Mesendoderm (in vitro differentiated cells): ENCODE measurements at regions not wholly inside any gene's neighbourhood (a gene's known extent, or its start where the extent isn't known, plus 50 kb on each side); places are given as distances from the start of the nearest gene placed in this dataset.

Experiments
- DNase-seq: peaks from one replicate; pipeline ENCODE4 v3.0.0; 2013
- H2AK5ac ChIP-seq: 2 replicates; pipeline ENCODE4 v1.6.1; 2013; ENCODE audit warnings: low read length, inconsistent platforms
- H2BK120ac ChIP-seq: 2 replicates; pipeline ENCODE4 v1.6.1; 2013; ENCODE audit warnings: low read depth, mild to moderate bottlenecking, low read length, moderate library complexity, mixed read lengths
- H2BK15ac ChIP-seq: replicated peaks from 2 replicates; pipeline ENCODE4 v1.6.1; 2013; ENCODE audit warnings: low read depth, mild to moderate bottlenecking, moderate library complexity
- H2BK5ac ChIP-seq: 2 replicates; pipeline ENCODE4 v1.6.1; 2013; ENCODE audit warnings: low read length, inconsistent platforms
- H3K18ac ChIP-seq: 2 replicates; pipeline ENCODE4 v1.6.1; 2013; ENCODE audit warnings: mild to moderate bottlenecking, low read length, mixed read lengths
- H3K23ac ChIP-seq: one replicate; pipeline ENCODE4 v1.6.1; 2013; ENCODE audit warnings: low read length
- H3K27ac ChIP-seq: 2 replicates; pipeline ENCODE4 v1.5.1; 2013; ENCODE audit warnings: low read depth, mild to moderate bottlenecking, inconsistent platforms, low read length, moderate library complexity
- H3K27me3 ChIP-seq: 2 replicates; pipeline ENCODE4 v1.6.1; 2013; ENCODE audit warnings: low read length, control low read depth, mild to moderate bottlenecking, inconsistent platforms; ENCODE audit not compliant: insufficient read depth, poor library complexity
- H3K36me3 ChIP-seq: 2 replicates; pipeline ENCODE4 v1.6.1; 2013; ENCODE audit warnings: low read length, inconsistent platforms; ENCODE audit not compliant: control insufficient read depth, insufficient read depth
- H3K4ac ChIP-seq: one replicate; pipeline ENCODE4 v1.6.1; 2013; ENCODE audit warnings: low read depth, mild to moderate bottlenecking, low read length, moderate library complexity
- H3K4me1 ChIP-seq: 2 replicates; pipeline ENCODE4 v1.6.1; 2013; ENCODE audit warnings: low read depth, low read length, inconsistent platforms; ENCODE audit not compliant: control insufficient read depth
- H3K4me2 ChIP-seq: 2 replicates; pipeline ENCODE4 v1.6.1; 2013; ENCODE audit warnings: low read length
- H3K4me3 ChIP-seq: 2 replicates; pipeline ENCODE4 v1.5.1; 2013; ENCODE audit warnings: mild to moderate bottlenecking, low read length
- H3K56ac ChIP-seq: one replicate; pipeline ENCODE4 v1.6.1; 2013; ENCODE audit warnings: low read length
- H3K79me1 ChIP-seq: 2 replicates; pipeline ENCODE4 v1.6.1; 2013; ENCODE audit warnings: low read length, inconsistent platforms
- H3K79me2 ChIP-seq: 2 replicates; pipeline ENCODE4 v1.6.1; 2013; ENCODE audit warnings: mild to moderate bottlenecking, low read length; ENCODE audit not compliant: control insufficient read depth, insufficient read depth
- H3K9ac ChIP-seq: 2 replicates; pipeline ENCODE4 v1.6.1; 2013; ENCODE audit warnings: low read length, inconsistent platforms
- H4K5ac ChIP-seq: one replicate; pipeline ENCODE4 v1.6.1; 2013; ENCODE audit warnings: low read length
- H4K8ac ChIP-seq: one replicate; pipeline ENCODE4 v1.6.1; 2013; ENCODE audit warnings: low read depth, mild to moderate bottlenecking, control low read depth, low read length, moderate library complexity
- WGBS: extraction: QIAGEN DNeasy Blood & Tissue Kit; methylation state at CpG from one replicate; pipeline ENCODE4 v1.1.7; 2013; ENCODE audit warnings: low lambda C conversion rate, missing lambda C conversion rate; ENCODE audit not compliant: insufficient coverage; ENCODE audit errors: extremely low coverage; 5-methylcytosine and 5-hydroxymethylcytosine counted together

- Histone ChIP-seq H2BK5ac (no peak overlapping the region), H3K79me2 (no peaks in the 10 kb centered on the region), H3K79me1 (no peaks in the 10 kb centered on the region), H2BK120ac (no peak overlapping the region), H3K4me1 (no peaks in the 10 kb centered on the region), H3K27ac (no peak overlapping the region), H3K56ac (no peak overlapping the region), H3K36me3 (no peaks in the 10 kb centered on the region), H3K18ac (no peak overlapping the region), H3K4me3 (no peak overlapping the region), H4K8ac (no peak overlapping the region), H4K5ac (no peak overlapping the region), H3K9ac (no peak overlapping the region), H2AK5ac (no peak overlapping the region), H2BK15ac (no peak overlapping the region), H3K27me3 (no peaks in the 10 kb centered on the region), H3K4me2 (no peak overlapping the region), H3K4ac (no peak overlapping the region), H3K23ac (no peak overlapping the region)
- DNase-seq = no peak
Measured at GRCh38 chr5:155941340-155941739, 385.6 kb upstream of the SGCD start.

GRCh38 chr5:155943516-155944407, 383.2 kb upstream of the SGCD start:
- Histone ChIP-seq H3K36me3 (no peaks in the 10 kb centered on the region), H4K8ac (no peak overlapping the region), H2BK15ac (no peak overlapping the region), H3K79me2 (no peaks in the 10 kb centered on the region), H3K9ac (no peak overlapping the region), H4K5ac (no peak overlapping the region), H3K4me3 (no peak overlapping the region), H3K27me3 (no peaks in the 10 kb centered on the region), H3K4ac (no peak overlapping the region), H2BK5ac (no peak overlapping the region), H3K4me2 (no peak overlapping the region), H3K23ac (no peak overlapping the region), H2BK120ac (no peak overlapping the region), H2AK5ac (no peak overlapping the region), H3K56ac (no peak overlapping the region), H3K18ac (no peak overlapping the region), H3K4me1 (no peaks in the 10 kb centered on the region), H3K79me1 (no peaks in the 10 kb centered on the region), H3K27ac (no peak overlapping the region)
- DNase-seq = peak; percentile 71
- 100% methylated on average over 1 of the region's 2 CpGs for WGBS

- H2BK15ac ChIP-seq = no peak overlapping the region
- no peak overlapping the region for H3K56ac ChIP-seq
- no peaks in the 10 kb centered on the region for H3K27me3 ChIP-seq
- no peak overlapping the region for H3K23ac ChIP-seq
- no CpG with 5 or more reads among the region's 4 CpGs for WGBS
- no peak overlapping the region for H3K18ac ChIP-seq
- H3K79me2 ChIP-seq = no peaks in the 10 kb centered on the region
- H4K5ac ChIP-seq = no peak overlapping the region
- no peaks in the 10 kb centered on the region for H3K79me1 ChIP-seq
- DNase-seq = no peak
- H3K4me2 ChIP-seq = no peak overlapping the region
- H3K4me1 ChIP-seq = no peaks in the 10 kb centered on the region
- H3K27ac ChIP-seq = no peak overlapping the region
- H3K9ac ChIP-seq = no peak overlapping the region
- H3K4me3 ChIP-seq = no peak overlapping the region
- H2BK120ac ChIP-seq = no peak overlapping the region
- H2AK5ac ChIP-seq = no peak overlapping the region
- H4K8ac ChIP-seq = no peak overlapping the region
- no peaks in the 10 kb centered on the region for H3K36me3 ChIP-seq
- H2BK5ac ChIP-seq = no peak overlapping the region
- no peak overlapping the region for H3K4ac ChIP-seq
Measured at GRCh38 chr5:155947394-155948062, 379.4 kb upstream of the SGCD start.

- Histone ChIP-seq H3K79me2 (no peaks in the 10 kb centered on the region), H3K4me3 (no peak overlapping the region), H3K4me2 (no peak overlapping the region), H3K27ac (no peak overlapping the region), H3K36me3 (no peaks in the 10 kb centered on the region), H3K79me1 (no peaks in the 10 kb centered on the region), H3K4ac (no peak overlapping the region), H3K9ac (no peak overlapping the region), H3K56ac (no peak overlapping the region), H3K18ac (no peak overlapping the region), H2BK120ac (no peak overlapping the region), H3K4me1 (no peaks in the 10 kb centered on the region), H4K5ac (no peak overlapping the region), H3K27me3 (no peaks in the 10 kb centered on the region), H2BK5ac (no peak overlapping the region), H2AK5ac (no peak overlapping the region), H3K23ac (no peak overlapping the region), H2BK15ac (no peak overlapping the region), H4K8ac (no peak overlapping the region)
- WGBS = no CpG with 5 or more reads among the region's 3 CpGs
- peak; percentile 14 for DNase-seq
Measured at GRCh38 chr5:155948576-155948975, 378.4 kb upstream of the SGCD start.

- H3K4me2 ChIP-seq = no peak overlapping the region
- no peak overlapping the region for H2AK5ac ChIP-seq
- H4K5ac ChIP-seq = no peak overlapping the region
- H3K18ac ChIP-seq = no peak overlapping the region
- no peak overlapping the region for H3K23ac ChIP-seq
- H3K4ac ChIP-seq = no peak overlapping the region
- no peak overlapping the region for H2BK5ac ChIP-seq
- no peak overlapping the region for H3K27ac ChIP-seq
- no peaks in the 10 kb centered on the region for H3K36me3 ChIP-seq
- H2BK120ac ChIP-seq = no peak overlapping the region
- no peak overlapping the region for H3K56ac ChIP-seq
- H2BK15ac ChIP-seq = no peak overlapping the region
- no peak overlapping the region for H4K8ac ChIP-seq
- WGBS = no CpG with 5 or more reads among the region's 7 CpGs
- H3K4me1 ChIP-seq = no peaks in the 10 kb centered on the region
- H3K9ac ChIP-seq = no peak overlapping the region
- no peaks in the 10 kb centered on the region for H3K79me2 ChIP-seq
- H3K79me1 ChIP-seq = no peaks in the 10 kb centered on the region
- no peak overlapping the region for H3K4me3 ChIP-seq
- peak; percentile 39 for DNase-seq
- H3K27me3 ChIP-seq = no peaks in the 10 kb centered on the region
Measured at GRCh38 chr5:155952486-155953089, 374.4 kb upstream of the SGCD start.
